Inflammatory macrophage (primary cell): ENCODE measurements at regions not wholly inside any gene's neighbourhood (a gene's known extent, or its start where the extent isn't known, plus 50 kb on each side); places are given as distances from the start of the nearest gene placed in this dataset.

Source experiments
- DNase-seq, 2 donors: peaks; one replicate each; pipeline ENCODE4 v3.0.0-alpha.2; 2020 to 2022

DNA sequence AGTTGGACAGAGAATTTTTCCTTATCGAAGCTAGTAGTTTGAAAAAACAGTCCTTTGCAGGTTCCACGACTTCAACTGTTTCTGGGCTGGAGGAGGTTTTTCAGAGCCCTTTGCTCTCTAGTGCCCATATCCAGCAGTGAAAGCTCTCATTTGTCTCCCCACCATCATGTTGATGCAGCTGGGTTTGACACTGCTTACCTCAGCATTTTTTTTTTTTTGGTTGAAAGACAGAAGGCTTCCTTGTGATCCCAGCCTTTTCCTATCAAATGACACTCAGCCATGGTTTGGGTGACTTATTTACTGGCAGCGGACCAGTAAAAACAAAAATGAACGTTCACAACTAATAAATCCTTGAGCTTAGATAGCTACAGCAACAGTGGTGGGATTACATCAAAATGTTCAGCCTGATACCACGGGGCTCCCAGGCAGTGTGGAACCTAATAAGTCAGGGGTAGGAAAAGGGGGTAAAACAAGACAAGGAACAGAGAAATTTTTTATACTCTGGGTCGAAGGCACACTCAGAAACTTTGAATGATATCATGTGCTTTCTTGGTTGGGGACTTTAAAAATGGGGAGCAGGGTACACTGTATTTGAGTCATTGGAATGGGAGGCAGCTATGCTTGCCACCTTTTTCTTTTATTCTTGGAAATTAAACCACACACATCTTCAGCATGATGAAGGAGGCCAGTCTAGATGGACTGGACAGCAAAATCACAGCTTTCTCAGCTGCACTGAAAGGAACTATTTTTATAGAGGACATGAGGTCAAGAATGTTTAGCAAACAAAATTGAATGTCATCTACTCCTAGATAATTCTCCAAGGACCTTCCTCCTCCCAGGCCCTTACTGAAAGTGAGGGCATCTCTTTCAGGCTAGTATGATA, 308.9 kb upstream of the MPDZ start:
- DNase-seq = no peak

DNA sequence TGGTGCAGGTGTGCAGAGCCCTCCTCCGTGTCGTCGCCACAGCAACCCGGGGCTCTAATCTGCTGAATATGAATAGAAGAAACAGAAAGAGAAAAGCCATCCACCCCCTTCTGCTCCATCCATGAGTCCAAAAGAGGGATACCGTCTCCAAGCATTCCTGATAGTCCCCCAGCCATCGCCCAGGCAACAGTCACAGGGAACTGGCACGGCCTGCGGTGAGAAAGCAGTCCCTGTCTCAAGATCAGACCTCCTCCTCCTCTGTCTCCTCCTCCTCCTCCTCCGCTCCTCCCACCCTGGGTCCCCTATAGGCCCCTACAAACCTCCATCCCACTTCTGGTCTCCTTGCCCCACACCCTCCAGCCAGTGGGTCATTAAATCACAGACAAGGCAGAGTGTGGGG, 308.1 kb upstream of the MPDZ start:
- DNase-seq = no peak

DNA sequence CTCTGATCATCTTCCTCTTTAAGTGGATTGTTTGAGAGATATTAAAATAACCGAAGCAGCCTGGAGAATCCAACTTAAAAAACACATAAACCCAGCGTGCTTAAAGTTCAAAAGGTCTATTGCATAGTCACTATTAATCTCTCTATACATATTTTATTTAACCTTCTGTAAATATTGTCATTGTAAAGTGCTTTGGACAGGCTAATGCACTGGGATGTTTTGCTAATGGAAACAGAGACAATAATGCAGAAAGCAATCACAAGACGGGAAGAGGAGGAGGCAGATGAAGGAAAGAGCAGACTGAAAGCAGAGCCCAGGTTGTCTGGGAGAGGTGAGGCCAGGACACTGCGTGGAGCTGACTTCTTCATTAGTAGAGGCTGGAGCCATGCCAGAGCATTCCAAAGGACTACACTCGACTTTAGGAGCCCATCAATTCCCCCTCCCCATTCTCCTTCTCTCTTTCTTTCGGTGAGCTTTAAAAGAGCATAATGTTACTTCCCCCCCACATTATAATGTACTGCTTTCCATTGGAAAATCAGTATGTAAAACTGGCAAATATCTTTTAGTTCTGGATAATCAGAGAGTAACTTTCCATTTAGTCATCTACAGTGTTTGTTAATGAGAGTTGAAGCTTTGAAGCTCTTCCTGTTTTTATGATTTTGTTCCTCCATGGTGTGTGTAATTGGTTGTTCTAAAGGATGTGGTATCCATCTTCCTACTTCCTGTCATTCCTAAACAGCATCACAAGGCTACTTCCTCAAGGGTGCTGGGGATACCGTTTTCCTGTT, 307.3 kb upstream of the MPDZ start:
- no peak for DNase-seq

DNA sequence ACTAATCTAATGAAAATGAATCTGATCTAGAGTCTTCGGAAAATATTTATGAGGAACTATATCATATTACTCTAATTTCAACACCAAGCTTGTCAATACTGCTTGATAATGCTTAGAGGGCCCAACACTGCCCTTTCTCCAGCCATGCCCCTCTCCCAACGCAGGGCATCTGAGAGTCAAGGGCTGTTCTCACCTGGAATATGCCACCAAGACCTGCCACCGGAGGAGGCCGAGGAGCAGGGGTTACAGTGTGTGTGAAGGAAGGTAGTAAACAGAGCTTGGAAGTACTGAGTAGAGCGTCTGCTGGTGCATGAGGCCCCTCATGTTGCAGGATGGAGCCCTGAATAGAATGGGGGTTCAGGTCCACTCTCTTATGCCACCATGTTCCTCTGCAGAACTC, 301.3 kb upstream of the MPDZ start:
- DNase-seq = no peak

DNA sequence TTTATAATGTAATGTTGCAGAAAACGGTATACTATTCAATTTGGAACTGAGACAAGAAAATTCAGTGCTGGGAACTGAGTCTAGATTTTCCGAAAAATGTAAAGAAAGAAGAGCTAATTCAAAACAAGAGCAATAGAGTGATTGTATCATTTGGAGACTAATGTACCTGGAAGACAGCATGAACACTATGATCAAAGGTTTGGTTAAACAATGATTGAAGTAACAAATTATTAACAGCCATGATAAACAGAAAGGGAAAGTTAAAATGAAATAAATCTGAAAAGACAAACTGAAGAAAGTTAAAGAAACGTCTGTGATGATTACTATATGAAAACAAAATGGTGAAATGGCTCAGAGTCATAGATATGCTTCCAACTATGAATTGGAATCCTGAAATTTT, 300.6 kb upstream of the MPDZ start:
- no peak for DNase-seq

DNA sequence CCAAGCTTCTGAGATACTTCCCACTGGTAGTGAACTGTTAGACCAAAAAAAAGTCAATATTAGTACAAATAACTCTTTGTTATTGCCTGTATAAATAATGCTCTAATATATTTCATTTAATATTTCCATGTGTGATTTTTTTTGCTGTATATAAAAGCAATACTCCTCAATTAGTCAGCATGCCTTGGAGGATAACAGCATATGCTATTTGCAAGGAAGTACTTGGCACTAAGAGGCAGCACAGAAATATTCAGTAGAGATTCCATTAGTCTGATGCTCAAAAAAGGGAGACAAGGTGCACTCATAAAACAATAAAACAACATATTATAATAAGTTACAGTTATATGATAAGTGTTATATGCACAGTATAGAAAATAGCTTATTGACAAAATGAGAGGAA, 296.6 kb upstream of the MPDZ start:
- no peak for DNase-seq

DNA sequence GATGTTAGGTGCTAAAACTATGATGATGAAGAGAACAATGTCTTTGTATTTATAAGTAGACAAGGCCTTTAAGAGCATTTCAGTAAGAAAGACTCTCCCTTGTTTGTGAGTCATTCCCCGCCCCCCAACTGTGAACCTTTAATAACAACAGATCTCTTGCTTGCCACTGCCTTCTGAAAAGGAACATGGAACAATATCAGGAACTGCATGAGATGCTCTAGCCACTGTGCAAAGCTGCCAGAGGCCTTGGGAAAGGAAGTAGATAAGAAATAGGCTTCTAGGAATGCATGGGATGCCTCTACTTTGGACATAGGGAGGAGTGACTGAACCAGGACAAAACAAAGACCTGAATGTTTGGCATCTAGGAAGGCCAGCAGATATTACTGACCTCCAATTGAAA, 296.1 kb upstream of the MPDZ start:
- DNase-seq = no peak

DNA sequence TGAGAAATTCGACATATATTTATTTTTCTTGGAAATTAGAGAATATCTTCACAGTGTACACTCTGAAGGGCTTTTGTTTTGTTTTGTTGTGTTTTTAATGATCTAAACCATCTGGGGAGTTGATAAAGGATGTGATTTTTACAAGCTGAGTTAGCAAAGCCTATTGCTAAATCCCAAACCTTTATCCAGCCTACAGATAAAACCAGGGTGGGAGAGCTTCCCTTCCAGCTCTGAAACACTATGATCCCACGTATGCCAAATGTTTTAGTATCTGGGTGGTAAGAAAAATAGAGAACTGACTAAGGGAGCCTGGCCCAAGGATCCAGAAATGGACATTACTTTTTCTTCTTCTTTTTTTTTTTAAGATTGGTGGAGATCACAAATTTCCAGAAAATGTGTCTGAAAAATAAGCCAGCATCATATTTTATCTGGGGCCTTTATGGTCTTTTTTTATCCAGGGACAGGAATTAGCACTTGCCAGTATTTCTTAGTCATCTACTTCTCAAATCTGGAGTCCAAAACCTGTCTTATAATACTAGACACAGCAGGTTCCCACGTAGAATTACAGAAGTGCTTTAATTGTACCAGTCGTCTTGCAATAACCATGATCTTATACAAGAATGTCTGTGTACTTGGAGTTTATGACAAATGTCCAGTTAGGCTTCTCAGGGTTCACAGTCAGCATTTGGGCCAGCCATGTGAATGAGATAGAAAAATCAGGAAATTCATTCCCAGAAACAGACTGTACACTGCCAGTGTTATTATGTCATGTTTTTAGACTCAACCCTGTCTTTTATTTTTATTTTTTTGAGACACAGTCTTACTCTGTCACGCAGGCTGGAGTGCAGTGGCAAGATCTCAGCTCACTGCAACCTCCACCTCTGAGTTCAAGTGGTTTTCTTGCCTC, 290.8 kb upstream of the MPDZ start:
- no peak for DNase-seq

DNA sequence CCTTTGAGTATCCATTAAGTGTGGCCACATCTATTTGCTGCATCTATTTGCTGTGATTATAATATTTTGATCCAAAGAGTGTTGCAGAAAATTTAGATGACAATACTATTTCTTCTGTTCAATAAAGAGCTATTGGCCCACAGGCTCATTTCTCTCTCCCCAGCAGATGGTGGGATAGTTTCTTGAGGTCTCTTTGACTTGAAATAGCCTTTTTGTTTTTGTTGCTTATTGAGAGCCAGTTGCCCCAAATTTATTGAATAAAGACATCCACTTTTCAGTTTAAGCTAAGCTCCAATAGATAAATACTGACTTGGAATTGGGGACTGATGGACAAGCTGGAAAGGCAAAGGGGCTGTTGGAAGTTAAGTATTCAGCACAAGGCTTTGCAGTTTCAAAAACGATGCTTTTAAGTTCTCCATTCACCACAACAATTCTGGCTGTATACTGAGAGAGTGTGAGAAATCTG, 290.1 kb upstream of the MPDZ start:
- DNase-seq = no peak

DNA sequence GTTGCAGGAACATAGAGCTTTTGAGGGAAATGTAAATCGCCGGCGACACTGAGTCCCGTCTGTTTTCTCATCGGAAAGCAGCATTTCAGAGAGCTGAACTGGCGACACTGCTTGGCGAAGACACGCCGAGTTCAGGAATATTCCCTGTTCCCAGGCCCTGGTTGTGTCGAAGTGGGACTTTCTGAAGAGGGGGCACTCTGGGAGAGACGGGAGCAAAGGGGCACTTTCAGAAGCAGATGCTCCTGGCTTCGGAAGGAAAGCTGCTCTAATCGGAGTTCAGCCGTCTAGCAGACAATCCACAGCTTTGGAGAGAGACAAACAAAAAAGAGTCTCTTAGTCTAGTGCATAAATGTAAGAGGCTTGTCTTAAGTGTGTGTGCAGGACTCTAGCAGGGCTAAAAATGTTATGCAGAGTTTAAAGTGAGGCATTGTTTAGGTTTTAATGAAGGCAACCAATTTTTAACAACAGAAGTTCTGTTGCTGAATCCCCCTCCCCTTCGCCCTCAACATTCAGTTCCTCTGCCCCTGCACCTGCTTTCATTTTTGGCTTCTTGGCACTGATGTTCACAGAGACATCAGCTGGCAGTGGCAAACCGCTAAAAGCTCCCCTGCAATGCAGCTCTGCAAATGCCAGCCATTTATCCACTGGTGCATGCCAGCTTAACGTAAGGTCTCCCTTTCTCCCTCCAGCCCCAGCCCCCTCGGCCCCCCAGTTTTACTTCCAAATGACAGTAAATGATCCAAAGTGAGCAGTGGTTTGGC, 289.5 kb upstream of the MPDZ start:
- DNase-seq = no peak

DNA sequence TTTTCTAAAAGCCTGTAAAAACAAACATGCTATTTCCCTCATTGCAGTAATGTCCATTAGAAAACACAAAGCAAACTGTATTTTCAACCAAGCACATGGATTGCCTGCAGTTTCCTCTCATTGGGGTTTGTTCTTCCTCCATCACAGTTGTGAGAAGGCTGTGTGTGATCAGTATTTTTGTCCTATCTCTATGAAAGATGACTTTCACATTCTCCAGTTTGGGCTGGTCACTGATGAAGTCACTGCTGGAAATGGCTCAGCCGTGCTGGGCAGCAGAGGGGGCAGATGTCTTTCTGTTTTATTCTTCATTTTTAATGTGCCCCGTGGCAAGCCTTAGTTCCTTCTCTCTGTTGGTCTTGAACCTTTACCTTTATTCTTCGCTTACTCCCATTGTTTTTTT, 288.9 kb upstream of the MPDZ start:
- no peak for DNase-seq

DNA sequence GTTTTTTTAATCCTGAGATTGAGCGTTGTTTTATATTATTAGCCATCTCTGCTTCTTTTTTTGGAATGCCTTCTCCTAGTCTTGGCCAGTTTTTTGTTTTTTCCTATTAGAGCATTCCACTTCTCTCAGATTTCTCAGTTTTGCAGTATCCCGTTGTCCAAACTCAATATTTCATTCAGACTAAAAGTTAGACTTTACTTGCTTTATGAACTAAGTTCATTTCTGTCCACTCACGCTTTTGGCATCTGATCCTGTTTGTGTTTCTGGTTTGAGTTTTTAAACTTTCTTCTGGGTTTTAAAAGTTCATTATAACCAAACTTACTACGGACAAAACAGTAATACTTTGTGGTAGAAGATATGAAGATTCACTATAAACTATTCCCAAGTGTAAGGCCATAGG, 288.3 kb upstream of the MPDZ start:
- no peak for DNase-seq

DNA sequence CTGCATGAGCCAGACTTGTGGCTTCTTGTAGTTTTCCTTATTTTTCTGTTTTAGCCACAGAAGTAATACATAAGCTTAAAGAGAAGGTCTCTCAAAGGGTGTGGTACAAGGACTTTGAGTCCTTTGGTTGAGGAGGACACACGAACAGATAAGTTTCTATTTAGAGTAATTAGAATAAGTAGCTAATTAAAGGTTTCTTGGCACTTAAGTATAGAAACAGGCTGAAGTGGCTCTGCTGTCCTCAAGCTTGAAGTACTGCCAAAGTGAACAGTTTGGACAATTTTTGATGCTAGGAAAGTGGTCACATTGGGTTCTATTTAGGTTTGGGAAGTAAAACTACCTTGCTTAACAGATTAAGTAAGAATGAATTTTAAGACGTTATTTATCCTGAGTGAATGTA, 278.3 kb upstream of the MPDZ start:
- no peak for DNase-seq

DNA sequence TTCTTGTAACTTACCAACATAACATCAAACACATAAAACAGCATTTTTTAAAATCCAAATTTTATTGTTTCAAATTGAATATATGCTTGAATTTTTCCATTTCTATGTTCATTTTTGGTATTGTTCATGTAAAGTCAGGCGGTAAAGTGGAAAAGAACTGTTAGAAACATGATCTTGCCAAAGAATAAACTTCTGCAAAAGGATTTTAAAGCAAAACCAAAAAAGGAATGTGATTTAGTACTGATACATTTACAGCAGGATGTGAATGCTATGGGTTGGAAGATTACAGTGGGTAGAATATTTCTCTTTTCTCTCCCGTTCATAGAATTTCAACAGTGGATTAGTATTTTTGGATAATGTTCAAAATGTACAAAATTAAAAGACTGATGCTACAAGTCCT, 277.2 kb upstream of the MPDZ start:
- no peak for DNase-seq

DNA sequence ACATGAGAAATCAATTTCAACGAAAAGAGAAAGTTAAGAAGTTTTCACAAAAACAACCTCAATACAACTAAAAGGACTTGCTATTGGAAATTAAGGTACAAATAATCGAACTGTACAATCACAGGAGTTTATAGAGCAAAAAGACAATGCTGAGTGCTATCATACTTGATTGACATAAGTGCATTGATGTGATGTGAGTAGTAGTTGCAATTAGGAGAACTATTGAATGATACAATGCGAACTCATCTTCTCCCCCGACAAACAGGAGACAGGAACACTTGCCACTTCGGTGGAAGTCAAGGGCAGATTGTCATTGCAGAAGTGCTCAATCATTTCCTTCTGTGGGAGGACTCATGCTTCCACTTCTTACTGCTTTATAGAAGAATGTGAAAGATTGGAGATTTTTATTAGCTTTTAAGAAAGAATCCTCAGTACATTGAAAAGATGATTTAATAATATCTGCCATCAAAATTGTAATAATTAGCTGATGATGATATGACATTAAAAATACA, 276.6 kb upstream of the MPDZ start:
- no peak for DNase-seq

DNA sequence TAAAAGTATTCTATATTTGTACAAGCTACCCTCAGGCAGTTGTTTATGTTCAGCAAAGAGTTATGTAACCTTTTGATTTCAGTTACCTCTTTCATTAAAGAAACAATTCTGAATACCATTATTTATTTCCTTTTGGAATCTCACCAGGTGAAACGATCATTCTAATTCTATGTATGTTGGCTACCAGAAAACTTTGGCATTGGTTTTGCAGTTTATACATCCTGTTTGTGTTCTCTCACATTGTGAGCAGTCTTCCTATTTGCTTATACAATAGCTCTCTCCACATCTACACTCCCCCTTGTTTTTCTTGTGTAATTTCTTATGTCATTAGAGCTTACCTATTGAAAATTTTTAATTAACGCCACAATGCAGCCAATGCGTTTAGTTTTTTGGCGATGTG, 276.0 kb upstream of the MPDZ start:
- no peak for DNase-seq

DNA sequence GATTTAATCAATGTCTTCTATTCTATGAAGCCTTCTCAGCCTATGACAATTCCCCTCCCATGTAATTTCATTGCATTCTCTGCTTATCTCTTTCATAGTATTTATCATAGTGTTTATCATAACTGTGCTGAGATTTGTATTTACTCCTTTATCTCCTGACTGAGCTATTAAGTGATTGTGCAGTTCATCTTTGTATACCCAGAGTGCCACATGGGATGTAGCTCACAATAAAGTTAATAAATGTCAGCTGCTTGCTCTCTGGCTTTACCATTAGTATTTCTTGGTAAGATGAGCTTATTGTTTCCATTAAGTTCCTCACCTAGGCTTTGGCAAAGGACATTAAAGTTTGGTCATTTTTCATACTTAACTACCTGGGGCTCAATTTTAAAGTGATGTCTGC, 275.1 kb upstream of the MPDZ start:
- no peak for DNase-seq

DNA sequence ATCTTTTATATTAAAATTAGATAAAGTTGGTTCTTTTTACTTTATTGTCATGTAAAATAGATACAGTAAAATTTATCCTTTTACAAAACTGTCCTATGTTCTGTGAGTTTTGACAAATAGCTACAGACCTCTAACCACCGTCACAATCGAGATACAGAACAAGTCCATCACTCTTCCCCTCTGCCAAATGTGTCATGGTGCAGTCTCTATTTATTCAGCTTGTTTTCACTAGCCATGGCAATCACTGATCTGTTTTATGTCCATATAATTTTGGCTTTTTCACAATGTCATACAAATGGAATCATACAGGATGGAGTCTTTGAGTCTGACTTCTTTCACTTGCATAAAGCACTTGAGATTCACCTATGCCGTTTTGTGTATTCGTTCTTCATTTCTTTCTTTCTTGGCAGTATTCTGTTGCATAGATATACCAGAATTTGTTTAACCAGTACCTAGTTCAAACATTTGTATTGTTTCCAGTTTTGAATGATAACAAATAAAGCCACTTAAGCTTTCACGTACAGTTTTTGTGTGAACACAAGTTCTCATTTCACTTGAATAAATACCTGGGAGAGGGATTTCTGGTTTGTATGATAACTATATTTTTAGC, 273.2 kb upstream of the MPDZ start:
- DNase-seq = no peak

DNA sequence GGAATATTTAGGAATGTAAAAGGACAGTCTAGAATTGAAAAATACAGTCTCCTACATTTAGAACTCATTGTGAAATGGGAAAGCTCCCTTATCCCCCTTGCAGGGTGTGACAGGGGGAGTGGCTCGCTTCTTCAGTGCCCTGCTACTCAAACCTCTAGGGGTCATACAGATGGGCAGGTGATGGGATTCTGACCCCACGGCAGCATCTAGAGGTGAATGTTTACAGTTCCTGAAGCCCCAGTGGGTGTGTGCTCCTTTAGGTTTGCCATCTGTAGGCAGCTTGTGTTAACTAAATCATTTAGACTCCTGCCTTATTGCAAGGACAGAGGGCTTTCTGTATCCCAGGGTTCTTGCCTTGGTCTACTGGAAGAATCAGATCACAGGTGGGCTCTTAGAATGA, 271.0 kb upstream of the MPDZ start:
- no peak for DNase-seq

DNA sequence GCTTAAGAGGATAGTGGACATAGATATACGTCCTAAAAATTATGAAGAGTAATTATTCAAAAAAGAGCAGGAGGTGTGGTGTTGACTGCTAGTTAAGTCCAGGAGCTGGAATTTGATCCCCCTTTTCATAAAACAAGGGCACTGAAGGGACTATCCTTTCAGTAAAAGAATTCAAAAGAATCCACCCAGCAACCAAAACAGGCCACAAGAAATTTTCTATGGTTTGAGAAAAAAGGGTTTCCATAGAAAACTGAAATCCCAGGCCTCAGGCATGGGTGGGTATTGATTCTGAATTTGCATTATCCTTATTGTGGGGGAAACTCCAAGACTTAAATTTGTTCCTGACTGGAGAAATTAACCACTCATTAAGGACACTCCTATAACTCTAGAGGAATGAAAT, 269.0 kb upstream of the MPDZ start:
- no peak for DNase-seq

DNA sequence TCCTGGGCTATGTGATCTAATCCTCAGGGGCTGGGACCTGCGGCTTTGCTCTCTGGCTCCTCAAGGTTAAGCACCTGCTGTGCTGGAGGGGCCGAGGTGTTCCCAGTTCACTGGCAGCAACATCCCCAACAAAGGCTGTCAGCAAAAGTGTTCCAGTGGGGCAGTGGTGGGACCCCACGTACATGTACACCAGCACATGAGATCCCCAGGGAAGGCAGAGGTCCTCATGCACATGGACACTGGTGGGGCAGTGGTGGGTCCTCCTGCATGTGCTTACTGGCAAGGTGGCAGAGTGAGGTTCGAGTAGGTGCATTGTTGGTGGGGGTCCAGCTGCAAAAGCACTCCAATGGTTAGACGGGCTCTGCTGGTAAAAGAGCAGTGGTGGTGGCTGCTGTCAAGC, 255.6 kb upstream of the MPDZ start:
- no peak for DNase-seq

DNA sequence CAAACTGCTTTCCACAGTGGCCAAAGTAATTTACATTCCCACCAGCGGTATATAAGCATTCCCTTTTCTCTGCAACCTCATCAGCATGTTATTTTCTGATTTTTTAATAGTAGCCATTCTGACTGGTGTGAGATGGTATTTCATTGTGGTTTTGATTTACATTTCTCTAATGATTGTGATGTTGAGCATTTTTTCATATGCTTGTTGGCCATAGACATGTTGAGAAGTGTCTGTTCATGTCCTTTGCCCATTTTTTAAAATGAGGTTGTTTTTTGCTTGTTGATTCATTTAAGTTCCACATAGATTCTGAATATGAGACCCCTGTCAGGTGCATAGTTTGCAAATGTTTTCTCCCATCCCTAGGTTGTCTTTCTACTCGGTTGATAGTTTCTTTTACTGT, 254.5 kb upstream of the MPDZ start:
- DNase-seq = no peak
